GM13976 (cell line): ENCODE measurements at regions not wholly inside any gene's neighbourhood (a gene's known extent, or its start where the extent isn't known, plus 50 kb on each side); places are given as distances from the start of the nearest gene placed in this dataset.

Experiments
- DNase-seq: peaks from one replicate; pipeline ENCODE4 v3.0.0; 2012; ENCODE audit warnings: low spot score
- CTCF ChIP-seq: IDR thresholded peaks from 2 replicates; pipeline ENCODE4 v1.5.1; 2012; ENCODE audit warnings: borderline replicate concordance, mild to moderate bottlenecking; ENCODE audit not compliant: insufficient read depth; ENCODE audit errors: extremely low read depth, missing control alignments, control extremely low read depth
- in situ Hi-C: fragments of 300-500 bp; cut with MboI; formaldehyde crosslinking; loops from one replicate; pipeline ENCODE4 v1.12.0; 2022; ENCODE audit warnings: low sequenced_read_pairs, mixed read lengths, inconsistent platforms; ENCODE audit not compliant: unreplicated experiment

GRCh38 chr17:26809033-26809432, 484.9 kb upstream of the WSB1 start:
- DNase-seq: no peak
- no peak for TF ChIP-seq CTCF
- in situ Hi-C loops: no loop called here

- in situ Hi-C loops: no loop called here
- no peak for DNase-seq
- no peak for TF ChIP-seq CTCF
These were observed 475.2 kb upstream of the WSB1 start for GRCh38 chr17:26818736-26819135.
